ENCODE measurements at regions not wholly inside any gene's neighbourhood (a gene's known extent, or its start where the extent isn't known, plus 50 kb on each side); places are given as distances from the start of the nearest gene placed in this dataset.

- intact Hi-C loops (cut with DNase I; ENCODE audit: low total_unique reads): no loop called here
- DNase-seq: no peak
- H3K27me3 ChIP-seq (replicated peaks in 1 of 7): peaks cover 0 to 10% (median 0%) of the 10 kb centered on the region in 7 donors
- no peak for TF ChIP-seq POLR2AphosphoS5 (IDR thresholded peaks at IDR 0.05)
- TF ChIP-seq CTCF (IDR thresholded peaks at IDR 0.05 in 8 of 11, conservative IDR thresholded peaks at IDR 0.05 in 3 of 11): no peak
- no peak for TF ChIP-seq POLR2A (IDR thresholded peaks at IDR 0.05)
- no peaks in the 10 kb centered on the region for H3K9me3 ChIP-seq
- H3K36me3 ChIP-seq: no peaks in the 10 kb centered on the region
- H3K4me3 ChIP-seq: no peak overlapping the region
- H3K4me1 ChIP-seq: no peaks in the 10 kb centered on the region
- H3K27ac ChIP-seq: no peak overlapping the region
- 15 to 31% (median 17%) methylated on average over 7 of the region's 7 CpGs for WGBS, 5 donors
Measured at GRCh38 chr9:20144197-20144596, 355.4 kb upstream of the SLC24A2 start.

GRCh38 chr9:20139763-20140290 is 351.0 kb upstream of the SLC24A2 start:
- Histone ChIP-seq H3K9me3 (no peaks in the 10 kb centered on the region), H3K4me3 (no peak overlapping the region), H3K27ac (no peak overlapping the region), H3K36me3 (no peaks in the 10 kb centered on the region), H3K4me1 (no peaks in the 10 kb centered on the region), H3K27me3 (replicated peaks in 1 of 7) (peaks cover 0 to 9% (median 0%) of the 10 kb centered on the region in 7 donors)
- TF ChIP-seq POLR2A (IDR thresholded peaks at IDR 0.05) (no peak), CTCF (IDR thresholded peaks at IDR 0.05 in 8 of 11, conservative IDR thresholded peaks at IDR 0.05 in 3 of 11) (no peak), POLR2AphosphoS5 (IDR thresholded peaks at IDR 0.05) (no peak)
- WGBS, 5 donors: 89 to 97% (median 96%) methylated on average over 9 of the region's 9 CpGs
- intact Hi-C loops (cut with DNase I; ENCODE audit: low total_unique reads): no loop called here
- DNase-seq: no peak

- H3K27me3 ChIP-seq (replicated peaks in 1 of 7): peaks cover 0 to under 1% (median 0%) of the 10 kb centered on the region in 7 donors
- no peak for DNase-seq
- H3K27ac ChIP-seq: no peak overlapping the region
- no peaks in the 10 kb centered on the region for H3K36me3 ChIP-seq
- intact Hi-C loops (cut with DNase I; ENCODE audit: low total_unique reads): no loop called here
- H3K4me1 ChIP-seq: no peaks in the 10 kb centered on the region
- TF ChIP-seq POLR2A (IDR thresholded peaks at IDR 0.05): no peak
- no peak for TF ChIP-seq POLR2AphosphoS5 (IDR thresholded peaks at IDR 0.05)
- TF ChIP-seq CTCF (IDR thresholded peaks at IDR 0.05 in 8 of 11, conservative IDR thresholded peaks at IDR 0.05 in 3 of 11): no peak
- H3K4me3 ChIP-seq: no peak overlapping the region
- 89 to 96% (median 93%) methylated on average over 4 of the region's 4 CpGs for WGBS, 5 donors
- H3K9me3 ChIP-seq: no peaks in the 10 kb centered on the region
Measured at GRCh38 chr9:20138841-20139240, 350.0 kb upstream of the SLC24A2 start.

GRCh38 chr9:20138116-20138515 is 349.3 kb upstream of the SLC24A2 start:
- no peak for TF ChIP-seq CTCF (IDR thresholded peaks at IDR 0.05 in 8 of 11, conservative IDR thresholded peaks at IDR 0.05 in 3 of 11)
- TF ChIP-seq POLR2A (IDR thresholded peaks at IDR 0.05): no peak
- no peak for TF ChIP-seq POLR2AphosphoS5 (IDR thresholded peaks at IDR 0.05)
- Histone ChIP-seq H3K27ac (no peak overlapping the region), H3K36me3 (no peaks in the 10 kb centered on the region), H3K9me3 (no peaks in the 10 kb centered on the region), H3K27me3 (replicated peaks in 1 of 7) (no peaks in the 10 kb centered on the region), H3K4me3 (no peak overlapping the region), H3K4me1 (no peaks in the 10 kb centered on the region)
- intact Hi-C loops (cut with DNase I; ENCODE audit: low total_unique reads): no loop called here
- no peak for DNase-seq

Measured in spleen (tissue), 11 donors.